ENCODE measurements at regions not wholly inside any gene's neighbourhood (a gene's known extent, or its start where the extent isn't known, plus 50 kb on each side); places are given as distances from the start of the nearest gene placed in this dataset.

DNA sequence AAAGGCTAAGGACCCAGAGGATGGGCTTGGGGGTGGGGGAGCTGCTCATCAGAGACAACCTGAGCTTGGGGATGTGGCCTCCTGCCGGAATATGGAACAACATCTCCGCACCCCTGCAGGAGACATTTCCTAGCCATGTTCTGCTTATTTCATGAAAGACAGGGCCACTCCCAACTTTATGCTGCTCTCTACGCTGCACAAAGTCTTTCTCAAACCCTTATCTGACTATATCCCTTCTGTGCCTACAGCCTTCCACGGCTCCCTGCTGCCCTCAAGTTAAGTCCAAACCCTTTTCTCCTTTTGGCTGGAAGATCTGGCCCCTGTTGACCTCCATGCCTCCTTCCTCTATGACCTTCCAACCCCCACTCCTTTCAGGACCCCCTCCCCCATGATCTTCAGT, 562.0 kb downstream of the MN1 start:
- H3K36me3 ChIP-seq (ENCODE audit: insufficient read depth, low read length) = no peaks in the 10 kb centered on the region
- H3K9ac ChIP-seq (ENCODE audit: low read depth, low read length) = no peak overlapping the region
- H3K4me1 ChIP-seq (ENCODE audit: insufficient read depth, low read length) = peaks cover 5% of the 10 kb centered on the region; the same call in 1 of the 2 replicates
- H3K9me3 ChIP-seq (ENCODE audit: control insufficient read depth, insufficient read depth, low read length) = no peaks in the 10 kb centered on the region

DNA sequence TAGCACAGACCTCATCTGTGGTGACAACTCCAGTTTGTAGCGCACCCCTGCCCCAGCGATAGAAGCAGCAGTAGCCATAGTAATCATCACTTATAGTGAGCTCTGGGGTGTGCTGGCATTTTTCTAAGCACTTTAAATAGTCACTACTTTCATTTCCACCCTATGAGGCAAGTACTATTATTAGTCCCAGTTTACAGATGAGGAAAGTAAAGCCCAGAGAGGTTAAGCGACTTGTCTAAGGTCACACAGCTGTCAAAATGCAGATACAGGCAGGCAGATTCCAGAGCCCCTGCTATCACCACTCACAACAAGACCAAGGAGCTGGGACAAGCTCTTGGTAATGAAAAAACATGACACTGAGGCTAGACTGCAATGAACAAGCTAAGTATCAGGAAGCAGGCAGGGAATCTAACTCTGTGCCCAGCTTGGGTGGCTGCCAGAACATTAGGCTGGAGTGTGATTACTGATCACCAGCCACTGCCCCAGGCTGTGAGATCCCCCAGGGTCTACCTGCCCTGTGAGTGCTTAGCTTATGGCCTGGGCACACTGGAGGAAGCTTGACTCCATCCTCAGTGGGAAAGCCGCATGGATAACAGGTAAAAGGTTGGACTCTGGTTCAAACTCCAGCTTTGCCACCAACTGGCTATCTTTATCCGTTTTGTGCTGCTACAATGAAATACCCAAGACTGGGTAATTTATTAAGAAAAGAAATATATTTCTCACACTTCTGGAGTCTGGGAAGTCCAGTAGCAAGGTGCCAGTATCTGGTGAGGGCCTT, 561.1 kb downstream of the MN1 start:
- Histone ChIP-seq H3K4me1 (ENCODE audit: insufficient read depth, low read length) (peaks cover 5% of the 10 kb centered on the region; the same call in 1 of the 2 replicates), H3K9ac (ENCODE audit: low read depth, low read length) (no peak overlapping the region), H3K9me3 (ENCODE audit: control insufficient read depth, insufficient read depth, low read length) (no peaks in the 10 kb centered on the region), H3K36me3 (ENCODE audit: insufficient read depth, low read length) (no peaks in the 10 kb centered on the region)

DNA sequence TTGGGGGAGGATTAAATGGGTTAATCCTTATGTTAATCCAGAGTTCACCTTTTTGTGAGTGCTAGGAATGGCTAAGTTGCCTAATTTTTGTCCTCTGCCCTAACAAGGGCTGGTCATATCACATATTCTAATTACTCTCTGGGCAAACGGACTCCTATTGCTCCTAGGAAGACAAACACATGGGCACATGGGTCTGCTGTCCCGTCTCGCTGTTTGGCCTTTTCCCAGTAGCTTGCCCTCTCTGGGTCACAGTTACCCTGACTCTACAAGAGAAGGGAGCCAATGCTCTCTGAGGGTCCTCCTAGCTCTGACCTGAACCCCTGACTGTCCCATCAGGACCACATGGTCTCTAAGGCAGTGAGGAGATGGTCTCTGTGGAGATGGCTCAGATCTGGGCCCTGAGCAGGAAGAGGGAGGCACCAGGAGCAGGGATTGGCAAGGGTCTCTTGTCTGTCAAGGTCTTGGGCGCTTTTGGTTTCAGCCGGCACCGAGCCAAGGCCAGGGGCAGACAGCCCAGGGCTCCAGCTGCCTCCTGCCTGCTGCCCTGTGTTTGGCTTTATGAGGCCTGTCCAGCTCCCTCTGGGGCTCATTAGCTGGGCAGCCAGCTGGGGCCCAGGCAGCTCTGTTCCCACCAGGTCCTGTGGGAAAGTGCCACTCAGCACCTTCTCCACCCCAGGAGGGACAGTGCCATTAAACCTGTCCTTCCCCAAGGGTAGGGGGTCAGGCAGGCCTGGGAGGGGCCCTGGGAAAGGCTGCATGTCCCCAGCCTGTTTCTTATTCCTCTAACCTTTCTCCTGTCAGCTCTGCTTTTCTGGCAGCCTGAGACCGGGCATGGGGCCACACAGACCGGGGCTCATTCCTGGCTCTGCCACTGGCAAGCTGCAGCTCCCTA, 559.9 kb downstream of the MN1 start:
- Histone ChIP-seq H3K9ac (ENCODE audit: low read depth, low read length) (no peak overlapping the region), H3K36me3 (ENCODE audit: insufficient read depth, low read length) (no peaks in the 10 kb centered on the region)

DNA sequence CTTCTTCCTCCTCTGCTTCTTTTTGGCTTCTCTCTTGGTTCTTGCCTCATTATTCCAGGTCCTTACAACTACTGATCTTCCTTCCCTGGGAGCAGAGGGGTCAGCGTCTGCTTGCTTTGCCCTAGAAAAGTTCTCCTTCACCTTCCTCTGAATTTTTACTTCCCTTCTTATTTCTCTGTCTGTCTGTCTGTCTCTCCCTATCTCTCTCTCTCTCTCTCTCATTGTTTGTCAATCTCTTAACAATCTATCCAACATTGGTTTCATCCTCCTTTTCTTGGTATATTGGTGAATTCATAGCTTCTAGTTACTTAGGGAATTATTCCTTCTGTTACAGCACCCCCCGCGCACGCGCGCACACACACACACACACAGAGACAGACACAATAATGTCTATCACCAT, 559.1 kb downstream of the MN1 start:
- H3K9ac ChIP-seq (ENCODE audit: low read depth, low read length) = no peak overlapping the region
- no peaks in the 10 kb centered on the region for H3K36me3 ChIP-seq (ENCODE audit: insufficient read depth, low read length)
- no peaks in the 10 kb centered on the region for H3K9me3 ChIP-seq (ENCODE audit: control insufficient read depth, insufficient read depth, low read length)
- peaks cover 8% of the 10 kb centered on the region; the same call in 1 of the 2 replicates for H3K4me1 ChIP-seq (ENCODE audit: insufficient read depth, low read length)

More for the DNA sequence above, 559.9 kb downstream of the MN1 start:
- Histone ChIP-seq H3K4me1 (ENCODE audit: insufficient read depth, low read length) (peaks cover 5% of the 10 kb centered on the region; the same call in 1 of the 2 replicates), H3K9me3 (ENCODE audit: control insufficient read depth, insufficient read depth, low read length) (no peaks in the 10 kb centered on the region)

DNA sequence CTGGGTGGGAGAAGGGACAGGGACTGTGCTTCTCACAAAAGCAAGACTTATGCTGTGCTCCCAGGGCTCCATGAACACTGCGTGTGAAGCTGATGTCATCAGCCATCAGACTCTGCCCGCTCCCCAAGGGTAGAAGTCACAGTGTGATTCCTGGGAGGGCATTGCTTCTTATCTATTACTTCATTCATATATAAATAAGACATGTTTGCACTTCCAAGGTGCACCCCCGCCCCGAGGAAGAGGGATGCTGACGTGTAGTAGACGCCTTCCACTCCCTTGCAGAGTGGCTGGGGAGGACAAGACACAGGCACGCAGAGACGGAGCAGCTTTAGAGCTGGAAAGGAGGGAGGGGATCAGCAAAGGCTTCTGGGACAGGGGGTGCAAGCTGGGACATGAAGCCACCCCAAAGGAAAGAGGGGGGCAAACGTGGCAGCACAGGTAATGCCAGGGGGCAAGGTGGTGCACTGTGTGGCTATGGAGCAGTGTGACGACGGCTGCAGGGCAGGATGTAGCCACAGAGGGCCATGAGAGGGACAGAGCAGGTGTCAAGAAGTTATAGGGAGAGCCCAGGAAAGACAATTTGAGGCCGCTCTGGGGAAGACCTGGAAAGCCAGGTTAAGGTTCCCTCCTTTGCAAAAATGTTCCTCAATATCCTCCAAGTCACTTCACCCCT, 558.5 kb downstream of the MN1 start:
- Histone ChIP-seq H3K36me3 (ENCODE audit: insufficient read depth, low read length) (no peaks in the 10 kb centered on the region), H3K9me3 (ENCODE audit: control insufficient read depth, insufficient read depth, low read length) (no peaks in the 10 kb centered on the region)

DNA sequence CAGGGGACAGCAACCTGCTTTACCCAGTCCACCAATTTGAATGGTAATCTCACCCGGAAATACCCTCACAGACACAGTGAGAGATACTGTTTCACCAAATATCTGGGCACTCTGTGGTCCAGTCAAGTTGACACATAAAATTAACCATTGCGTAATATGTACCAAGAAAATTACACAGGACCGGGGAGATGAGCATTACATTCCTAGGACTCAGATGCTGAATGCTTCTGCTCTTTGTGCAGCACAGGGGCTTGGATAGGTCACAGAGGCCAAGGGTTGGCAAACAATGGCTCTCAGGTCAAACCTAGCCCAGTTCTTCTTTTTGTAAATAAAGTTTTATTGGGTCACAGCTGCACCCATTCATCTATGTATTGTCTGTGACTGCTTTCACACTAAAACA, 557.2 kb downstream of the MN1 start:
- no peaks in the 10 kb centered on the region for H3K9me3 ChIP-seq (ENCODE audit: control insufficient read depth, insufficient read depth, low read length)
- H3K9ac ChIP-seq (ENCODE audit: low read depth, low read length) = no peak overlapping the region
- H3K4me1 ChIP-seq (ENCODE audit: insufficient read depth, low read length) = peaks cover 12% of the 10 kb centered on the region; the same call in 1 of the 2 replicates
- no peaks in the 10 kb centered on the region for H3K36me3 ChIP-seq (ENCODE audit: insufficient read depth, low read length)

More for the DNA sequence above, 558.5 kb downstream of the MN1 start:
- H3K4me1 ChIP-seq (ENCODE audit: insufficient read depth, low read length) = peaks cover 12% of the 10 kb centered on the region; the same call in 1 of the 2 replicates
- no peak overlapping the region for H3K9ac ChIP-seq (ENCODE audit: low read depth, low read length)

DNA sequence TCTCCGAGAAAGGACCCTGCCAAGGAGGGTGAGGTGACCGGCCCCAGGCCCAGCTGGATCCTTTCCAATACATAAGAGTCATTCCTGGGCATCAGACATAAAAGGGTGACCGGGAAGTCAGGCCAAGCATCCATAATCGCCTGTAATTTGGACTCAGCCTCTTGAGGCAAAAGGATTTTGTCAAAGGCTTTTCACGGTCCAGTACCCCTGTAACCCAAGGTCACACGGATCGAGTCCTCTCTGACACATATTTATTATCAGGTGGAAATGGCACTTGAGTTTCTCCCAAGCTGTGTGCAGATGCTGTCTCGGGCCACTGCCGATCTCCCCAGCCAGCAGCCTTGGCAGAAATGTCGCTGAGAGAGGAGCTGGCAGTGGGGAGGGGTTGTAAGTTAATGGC, 556.5 kb downstream of the MN1 start:
- H3K9ac ChIP-seq (ENCODE audit: low read depth, low read length) = no peak overlapping the region
- no peaks in the 10 kb centered on the region for H3K36me3 ChIP-seq (ENCODE audit: insufficient read depth, low read length)
- 0 out of 2 replicates have a peak, but pooled peaks cover 7% of the 10 kb centered on the region for H3K4me1 ChIP-seq (ENCODE audit: insufficient read depth, low read length)
- no peaks in the 10 kb centered on the region for H3K9me3 ChIP-seq (ENCODE audit: control insufficient read depth, insufficient read depth, low read length)

DNA sequence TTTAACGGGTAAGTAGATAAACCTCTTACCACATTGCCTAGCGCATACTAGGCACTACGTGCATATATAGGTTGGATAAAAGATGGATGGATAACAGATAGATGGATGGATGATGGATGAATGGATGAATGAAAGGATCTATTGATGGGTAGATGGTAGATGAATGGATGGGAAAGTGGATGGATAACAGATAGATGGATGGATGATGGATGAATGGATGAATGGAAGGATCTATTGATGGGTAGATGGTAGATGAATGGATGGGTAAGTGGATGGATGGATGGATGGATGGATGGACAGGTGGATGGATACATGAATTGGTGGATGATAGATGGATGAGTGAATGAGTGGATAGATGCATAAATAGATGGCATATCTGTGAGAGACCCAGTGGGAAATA, 555.0 kb downstream of the MN1 start:
- H3K9me3 ChIP-seq (ENCODE audit: control insufficient read depth, insufficient read depth, low read length) = no peaks in the 10 kb centered on the region
- no peaks in the 10 kb centered on the region for H3K36me3 ChIP-seq (ENCODE audit: insufficient read depth, low read length)
- H3K9ac ChIP-seq (ENCODE audit: low read depth, low read length) = no peak overlapping the region
- H3K4me1 ChIP-seq (ENCODE audit: insufficient read depth, low read length) = 0 out of 2 replicates have a peak, but pooled peaks cover 7% of the 10 kb centered on the region

DNA sequence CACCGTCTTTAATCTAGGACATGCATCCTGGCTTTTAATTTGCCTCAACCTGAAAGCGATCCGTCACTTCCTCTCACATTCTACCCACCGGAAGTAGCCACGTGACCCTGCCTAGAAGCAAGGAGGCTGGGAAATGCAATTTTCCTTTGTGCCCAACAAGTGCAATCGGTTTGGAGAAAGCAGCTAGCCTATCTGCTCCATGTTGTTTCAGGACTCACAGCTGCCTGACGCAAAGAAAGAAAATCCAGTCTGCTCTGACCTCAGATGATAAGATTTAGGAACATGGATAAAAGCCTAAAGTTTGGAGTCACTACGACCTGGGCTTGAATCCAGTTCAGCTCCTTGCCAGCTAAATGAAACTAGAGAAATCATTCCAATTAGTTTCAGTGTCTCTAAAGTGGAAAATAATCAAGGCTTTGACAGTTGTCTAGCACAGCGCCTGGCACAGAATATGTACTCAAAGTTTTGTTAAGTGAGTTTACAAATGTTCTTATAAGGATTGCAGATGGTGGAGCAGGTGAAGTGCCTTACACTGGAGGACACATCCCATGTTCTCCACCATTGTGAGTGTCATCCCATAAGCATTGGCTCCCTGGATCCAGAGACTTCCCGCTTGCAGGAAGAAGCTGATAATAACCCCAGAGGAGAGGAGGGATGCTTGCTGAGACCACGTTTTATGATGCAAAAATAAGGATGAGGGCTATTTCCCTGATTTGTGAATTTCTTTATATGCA, 553.7 kb downstream of the MN1 start:
- H3K4me1 ChIP-seq (ENCODE audit: insufficient read depth, low read length) = 0 out of 2 replicates have a peak, but pooled peaks cover 7% of the 10 kb centered on the region
- H3K9ac ChIP-seq (ENCODE audit: low read depth, low read length) = no peak overlapping the region
- H3K9me3 ChIP-seq (ENCODE audit: control insufficient read depth, insufficient read depth, low read length) = no peaks in the 10 kb centered on the region
- H3K36me3 ChIP-seq (ENCODE audit: insufficient read depth, low read length) = no peaks in the 10 kb centered on the region

DNA sequence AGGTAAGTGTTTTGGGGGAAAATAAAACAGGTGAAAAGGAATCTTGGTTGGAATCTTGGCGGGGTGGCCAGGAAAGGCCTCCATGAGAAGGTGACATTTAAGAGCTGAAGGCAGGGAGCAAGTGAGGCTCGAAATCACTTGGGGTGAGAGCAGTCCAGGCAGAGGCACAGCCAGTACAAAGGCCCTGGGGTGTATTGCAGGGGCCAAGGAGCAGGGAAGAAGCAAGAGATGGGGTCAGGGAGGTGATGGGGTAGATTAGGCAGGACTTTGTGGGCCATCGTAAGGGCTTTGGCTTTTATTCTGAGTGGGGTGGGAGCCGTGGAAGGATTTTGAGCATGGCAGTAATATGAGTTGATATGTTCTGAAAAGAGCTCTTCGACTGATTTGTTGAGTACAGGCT, 551.1 kb downstream of the MN1 start:
- 0 out of 2 replicates have a peak, but pooled peaks cover 7% of the 10 kb centered on the region for H3K4me1 ChIP-seq (ENCODE audit: insufficient read depth, low read length)
- H3K9ac ChIP-seq (ENCODE audit: low read depth, low read length) = no peak overlapping the region
- no peaks in the 10 kb centered on the region; the same call in 1 of the 2 replicates for H3K9me3 ChIP-seq (ENCODE audit: control insufficient read depth, insufficient read depth, low read length)
- H3K36me3 ChIP-seq (ENCODE audit: insufficient read depth, low read length) = no peaks in the 10 kb centered on the region

DNA sequence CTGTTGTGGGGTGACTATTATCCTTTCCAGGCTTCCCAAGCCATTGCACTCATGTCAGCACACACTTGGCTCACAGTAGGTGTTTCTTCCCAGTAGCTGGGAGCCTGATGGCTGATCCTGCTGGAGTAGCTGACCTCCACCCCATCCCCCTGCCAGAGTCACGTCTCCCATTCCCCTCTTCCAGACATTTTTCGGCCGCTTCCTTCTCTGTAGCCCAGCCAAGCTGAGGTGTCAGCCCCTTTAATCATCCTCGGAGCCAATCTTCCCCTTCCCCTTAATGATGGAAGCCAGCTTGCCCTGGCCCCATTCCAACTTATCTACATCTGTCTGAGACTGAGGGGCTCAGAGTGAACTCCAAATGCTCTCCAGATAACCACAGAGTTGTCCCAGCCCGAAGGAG, 550.7 kb downstream of the MN1 start:
- H3K9me3 ChIP-seq (ENCODE audit: control insufficient read depth, insufficient read depth, low read length) = no peaks in the 10 kb centered on the region; the same call in 1 of the 2 replicates
- no peak overlapping the region for H3K9ac ChIP-seq (ENCODE audit: low read depth, low read length)
- no peaks in the 10 kb centered on the region for H3K36me3 ChIP-seq (ENCODE audit: insufficient read depth, low read length)
- H3K4me1 ChIP-seq (ENCODE audit: insufficient read depth, low read length) = 0 out of 2 replicates have a peak, but pooled peaks cover 7% of the 10 kb centered on the region

DNA sequence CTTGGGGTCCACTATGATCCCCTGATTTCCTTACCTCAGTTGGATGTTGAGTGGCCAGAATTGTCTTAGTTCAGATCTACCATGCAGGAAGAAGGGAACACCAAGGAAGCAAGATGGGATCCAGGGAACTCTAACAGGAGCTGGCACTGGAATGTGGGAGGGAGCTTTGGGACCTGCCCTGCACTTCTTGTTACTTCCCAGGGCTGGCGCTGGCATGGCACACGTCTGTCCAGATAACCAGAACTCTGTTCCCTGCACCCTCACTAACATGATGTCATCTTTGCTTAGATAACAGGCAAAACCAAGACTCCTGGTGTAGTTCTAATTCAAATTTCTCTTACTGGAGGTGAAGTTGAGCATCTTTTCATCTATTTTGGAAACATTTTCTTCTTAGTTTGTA, 550.0 kb downstream of the MN1 start:
- no peaks in the 10 kb centered on the region; the same call in 1 of the 2 replicates for H3K9me3 ChIP-seq (ENCODE audit: control insufficient read depth, insufficient read depth, low read length)
- H3K4me1 ChIP-seq (ENCODE audit: insufficient read depth, low read length) = 0 out of 2 replicates have a peak, but pooled peaks cover 7% of the 10 kb centered on the region
- H3K9ac ChIP-seq (ENCODE audit: low read depth, low read length) = no peak overlapping the region
- H3K36me3 ChIP-seq (ENCODE audit: insufficient read depth, low read length) = no peaks in the 10 kb centered on the region

DNA sequence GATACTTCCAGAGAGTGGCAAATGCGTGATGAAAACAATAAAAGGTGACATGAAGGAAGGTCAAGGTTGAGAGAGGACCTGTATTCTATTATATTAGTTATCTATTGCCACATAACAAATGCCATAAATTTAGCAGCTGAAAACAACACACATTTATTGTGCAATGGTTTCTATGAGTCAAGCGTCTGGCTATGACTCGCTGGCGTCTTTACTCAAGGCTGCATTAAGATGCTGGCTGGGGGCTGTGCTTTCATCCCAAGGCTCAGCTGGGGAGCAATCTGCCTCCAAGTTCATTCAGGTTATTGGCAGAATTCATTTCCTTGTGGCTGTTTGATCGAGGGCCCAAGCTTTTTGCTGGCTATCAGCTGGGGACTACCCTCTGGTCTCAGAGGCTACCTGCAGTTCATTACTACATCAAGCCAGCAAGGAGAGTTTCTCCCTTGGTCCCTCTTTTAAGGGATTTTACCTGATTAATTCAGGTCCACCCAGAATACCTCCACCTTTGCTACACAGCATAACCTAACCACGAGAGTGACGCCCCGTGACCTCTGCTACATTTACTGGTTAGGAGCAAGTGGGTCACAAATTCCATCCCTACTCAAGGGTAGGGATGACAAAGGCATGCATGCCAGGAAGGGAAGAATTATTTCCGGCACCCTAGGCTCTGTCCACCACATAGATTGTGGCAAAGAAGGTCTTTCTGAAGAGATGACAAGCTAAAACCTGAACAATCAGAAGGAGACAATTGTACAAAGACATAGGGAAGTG, 549.1 kb downstream of the MN1 start:
- Histone ChIP-seq H3K9ac (ENCODE audit: low read depth, low read length) (no peak overlapping the region), H3K9me3 (ENCODE audit: control insufficient read depth, insufficient read depth, low read length) (no peaks in the 10 kb centered on the region; the same call in 1 of the 2 replicates), H3K4me1 (ENCODE audit: insufficient read depth, low read length) (0 out of 2 replicates have a peak, but pooled peaks cover 3% of the 10 kb centered on the region), H3K36me3 (ENCODE audit: insufficient read depth, low read length) (no peaks in the 10 kb centered on the region)
